HCEC 1CT (cell line): ENCODE measurements at regions not wholly inside any gene's neighbourhood (a gene's known extent, or its start where the extent isn't known, plus 50 kb on each side); places are given as distances from the start of the nearest gene placed in this dataset.
"Not testable (repeated sequence)": the region's sequence is repeated elsewhere in the genome, so short reads cannot be mapped to it uniquely, and the experiment has no call there.

Experiments
- DNase-seq: peaks from one replicate; pipeline ENCODE4 v3.0.0-alpha.2; 2017

- DNase-seq: no peak
Measured at GRCh38 chr10:36540611-36541010, 584.8 kb upstream of the ANKRD30A start.

- DNase-seq: peak; percentile 90
Measured at GRCh38 chr10:36538953-36539586, 586.3 kb upstream of the ANKRD30A start.

GRCh38 chr10:36534471-36535002 is 590.9 kb upstream of the ANKRD30A start:
- peak; percentile 99 for DNase-seq

GRCh38 chr10:36533861-36534260 is 591.5 kb upstream of the ANKRD30A start:
- DNase-seq: no peak

GRCh38 chr10:36533316-36533715 is 592.1 kb upstream of the ANKRD30A start:
- DNase-seq: no peak

GRCh38 chr10:36531621-36532020 is 593.8 kb upstream of the ANKRD30A start:
- peak; percentile 85 for DNase-seq

GRCh38 chr10:36526033-36526432 is 599.4 kb upstream of the ANKRD30A start:
- no peak for DNase-seq

- not testable (repeated sequence) for DNase-seq
Measured at GRCh38 chr10:36524126-36524525, 601.3 kb upstream of the ANKRD30A start.

- no peak for DNase-seq
Measured at GRCh38 chr10:36519909-36520308, 605.5 kb upstream of the ANKRD30A start.

- no peak for DNase-seq
Measured at GRCh38 chr10:36516281-36516680, 609.1 kb upstream of the ANKRD30A start.

- DNase-seq: peak; percentile 71
Measured at GRCh38 chr10:36515319-36515718, 610.1 kb upstream of the ANKRD30A start.

GRCh38 chr10:36507715-36508114 is 617.7 kb upstream of the ANKRD30A start:
- no peak for DNase-seq

GRCh38 chr10:36506697-36507496 is 618.5 kb upstream of the ANKRD30A start:
- no peak for DNase-seq

- DNase-seq: no peak
Measured at GRCh38 chr10:36506261-36506660, 619.1 kb upstream of the ANKRD30A start.

GRCh38 chr10:36504758-36505157 is 620.6 kb upstream of the ANKRD30A start:
- peak; percentile 17 for DNase-seq

- no peak for DNase-seq
Measured at GRCh38 chr10:36500266-36500665, 625.1 kb upstream of the ANKRD30A start.

GRCh38 chr10:36499693-36500092 is 625.7 kb upstream of the ANKRD30A start:
- peak; percentile 80 for DNase-seq

- DNase-seq: no peak
Measured at GRCh38 chr10:36496758-36497157, 628.6 kb upstream of the ANKRD30A start.

GRCh38 chr10:36494371-36494770 is 631.0 kb upstream of the ANKRD30A start:
- DNase-seq: peak; percentile 96

GRCh38 chr10:36493516-36493880 is 631.9 kb upstream of the ANKRD30A start:
- DNase-seq: peak; percentile 75

GRCh38 chr10:36492590-36493515 is 632.5 kb upstream of the ANKRD30A start:
- peak; percentile 84 for DNase-seq

- DNase-seq: no peak
Measured at GRCh38 chr10:36491926-36492325, 633.5 kb upstream of the ANKRD30A start.

- peak; percentile 57 for DNase-seq
Measured at GRCh38 chr10:36489611-36490228, 635.7 kb upstream of the ANKRD30A start.
